GM23338 (cell line): ENCODE measurements at regions not wholly inside any gene's neighbourhood (a gene's known extent, or its start where the extent isn't known, plus 50 kb on each side); places are given as distances from the start of the nearest gene placed in this dataset.

Experiments
- ATAC-seq: fragments of 200-7000 bp; cut with Tn5 transposase; 3 replicates; pipeline ENCODE4 v1.9.1; 2020
- DNase-seq: peaks from one replicate; pipeline ENCODE4 v3.0.0-alpha.2; 2015; ENCODE audit warnings: low spot score
- H2AFZ ChIP-seq: fragments of 200-600 bp; sonication (generic); 2 replicates; pipeline ENCODE4 v1.8.0; 2016; ENCODE audit warnings: antibody characterized with exemption, mild to moderate bottlenecking, moderate library complexity
- H3F3A ChIP-seq: fragments of 200-600 bp; sonication (generic); replicated peaks from 2 replicates; pipeline ENCODE4 v1.8.0; 2017; ENCODE audit warnings: antibody characterized with exemption, mixed run types, low read depth
- H3K27ac ChIP-seq: fragments of 200-600 bp; sonication (generic); 2 replicates; pipeline ENCODE4 v1.6.1; 2016; ENCODE audit warnings: low read depth
- H3K27me3 ChIP-seq: fragments of 200-600 bp; sonication (generic); 2 replicates; pipeline ENCODE4 v1.8.0; 2016; ENCODE audit warnings: mild to moderate bottlenecking, mixed run types, moderate library complexity; ENCODE audit not compliant: insufficient read depth
- H3K36me3 ChIP-seq: fragments of 200-600 bp; sonication (generic); 2 replicates; pipeline ENCODE4 v1.8.0; 2016; ENCODE audit warnings: mild to moderate bottlenecking; ENCODE audit not compliant: insufficient read depth
- H3K4me1 ChIP-seq: fragments of 200-600 bp; sonication (generic); 2 replicates; pipeline ENCODE4 v1.8.0; 2016; ENCODE audit warnings: mild to moderate bottlenecking, moderate library complexity; ENCODE audit not compliant: insufficient read depth
- H3K4me2 ChIP-seq: fragments of 200-600 bp; sonication (generic); 2 replicates; pipeline ENCODE4 v1.7.1; 2017; ENCODE audit warnings: mixed run types
- H3K4me3 ChIP-seq: fragments of 200-600 bp; sonication (generic); 2 replicates; pipeline ENCODE4 v1.6.1; 2016; ENCODE audit warnings: mixed run types
- H3K79me2 ChIP-seq: fragments of 200-600 bp; sonication (generic); replicated peaks from 2 replicates; pipeline ENCODE4 v1.8.0; 2017; ENCODE audit warnings: mild to moderate bottlenecking; ENCODE audit not compliant: insufficient read depth
- H3K9me2 ChIP-seq: fragments of 200-600 bp; sonication (generic); 2 replicates; pipeline ENCODE4 v1.8.0; 2017; ENCODE audit not compliant: insufficient read depth
- H4K20me1 ChIP-seq: fragments of 200-600 bp; sonication (generic); replicated peaks from 2 replicates; pipeline ENCODE4 v1.8.0; 2017; ENCODE audit warnings: mild to moderate bottlenecking; ENCODE audit not compliant: insufficient read depth
- H3K27ac Mint-ChIP-seq: 2 replicates; pipeline ENCODE4 v1.8.0; 2020; ENCODE audit warnings: inconsistent platforms, mild to moderate bottlenecking, moderate library complexity, mixed read lengths
- H3K27me3 Mint-ChIP-seq: 3 replicates; pipeline ENCODE4 v1.8.0; 2022; ENCODE audit warnings: low read depth, mild to moderate bottlenecking, moderate library complexity, mixed read lengths, inconsistent platforms; ENCODE audit not compliant: insufficient read depth, poor library complexity
- H3K36me3 Mint-ChIP-seq: 3 replicates; pipeline ENCODE4 v1.8.0; 2021; ENCODE audit warnings: low read depth, mild to moderate bottlenecking, inconsistent platforms, moderate library complexity, mixed read lengths
- H3K4me1 Mint-ChIP-seq: 3 replicates; pipeline ENCODE4 v1.8.0; 2020; ENCODE audit warnings: mild to moderate bottlenecking, inconsistent platforms, mixed read lengths
- H3K4me3 Mint-ChIP-seq: 3 replicates; pipeline ENCODE4 v1.8.0; 2021; ENCODE audit warnings: moderate library complexity, mild to moderate bottlenecking, inconsistent platforms, mixed read lengths
- H3K9me3 Mint-ChIP-seq: 3 replicates; pipeline ENCODE4 v1.8.0; 2020; ENCODE audit warnings: moderate library complexity, mild to moderate bottlenecking, inconsistent platforms, mixed read lengths
- CREB1 ChIP-seq: fragments of 250-450 bp; sonication (Bioruptor Pico); IDR thresholded peaks from 2 replicates; pipeline ENCODE4 v1.5.0; 2020; ENCODE audit warnings: low read depth, mild to moderate bottlenecking, moderate library complexity
- CTCF ChIP-seq, 2 experiments: fragments of 200-600 bp in 1 of 2; sonication (generic) in 1 of 2; conservative IDR thresholded peaks; 2 replicates each; pipeline versions ENCODE4 v1.5.1 to v1.6.1; 2016 to 2017; ENCODE audit warnings: antibody characterized with exemption in 2 of 2, low read depth in 2 of 2, mild to moderate bottlenecking in 2 of 2, moderate library complexity in 1 of 2
- ETS1 ChIP-seq: IDR thresholded peaks from 2 replicates; pipeline ENCODE4 v1.6.1; 2016; ENCODE audit warnings: antibody characterized with exemption
- NANOG ChIP-seq: IDR thresholded peaks from 2 replicates; pipeline ENCODE4 v1.6.1; 2016; ENCODE audit warnings: antibody characterized with exemption, borderline replicate concordance
- POLR2AphosphoS5 ChIP-seq: IDR thresholded peaks from 2 replicates; pipeline ENCODE4 v1.6.1; 2016; ENCODE audit warnings: antibody characterized with exemption, low read depth
- REST ChIP-seq: IDR thresholded peaks from one replicate; pipeline ENCODE4 v1.6.1; 2018; ENCODE audit warnings: antibody characterized with exemption; ENCODE audit not compliant: unreplicated experiment
- STAT1 ChIP-seq: IDR thresholded peaks from one replicate; pipeline ENCODE4 v1.6.1; 2016; ENCODE audit warnings: antibody characterized with exemption; ENCODE audit not compliant: unreplicated experiment
- ZNF114 ChIP-seq: fragments of 250-450 bp; sonication (Bioruptor Pico); IDR thresholded peaks from 2 replicates; pipeline ENCODE4 v1.5.0; 2020; ENCODE audit warnings: mild to moderate bottlenecking, moderate library complexity
- ZNF331 ChIP-seq: fragments of 250-450 bp; sonication (Bioruptor Pico); IDR thresholded peaks from 2 replicates; pipeline ENCODE4 v1.5.0; 2020; ENCODE audit warnings: low read depth, mild to moderate bottlenecking, moderate library complexity

- TF ChIP-seq ETS1 (no peak), POLR2AphosphoS5 (no peak), NANOG (no peak), REST (no peak), CTCF (conservative IDR thresholded peaks at IDR 0.05; ENCODE audit: low read depth in 2 of 2) (no peak), ZNF331 (CRISPR knock-in tag) (no peak), ZNF114 (CRISPR knock-in tag) (no peak), CREB1 (CRISPR knock-in tag) (no peak)
Measured at GRCh38 chr12:87305481-87305880, 723.7 kb downstream of the C12orf50 start (continued).

GRCh38 chr12:87304406-87304805 lies 724.8 kb downstream of the C12orf50 start:
- Histone ChIP-seq H3K27me3 (no peaks in the 10 kb centered on the region), H3K4me2 (no peak overlapping the region), H4K20me1 (no peaks in the 10 kb centered on the region), H3K79me2 (no peaks in the 10 kb centered on the region), H2AFZ (no peak overlapping the region), H3K4me1 (no peaks in the 10 kb centered on the region), H3K4me3 (no peak overlapping the region), H3K36me3 (no peaks in the 10 kb centered on the region), H3K9me2 (no peaks in the 10 kb centered on the region), H3K27ac (no peak overlapping the region), H3F3A (no peaks in the 10 kb centered on the region)
- TF ChIP-seq NANOG (no peak), ZNF331 (CRISPR knock-in tag) (no peak), STAT1 (no peak)
- DNase-seq (peak; percentile 6), ATAC-seq (no peak)
- Mint-ChIP-seq H3K27ac (no peak overlapping the region), H3K4me3 (no peak overlapping the region), H3K4me1 (peaks cover 2% of the 10 kb centered on the region; the same call in 1 of the 3 replicates), H3K36me3 (no peaks in the 10 kb centered on the region), H3K27me3 (no peaks in the 10 kb centered on the region), H3K9me3 (no peaks in the 10 kb centered on the region)
